Keratinocyte (primary cell): ENCODE measurements at regions not wholly inside any gene's neighbourhood (a gene's known extent, or its start where the extent isn't known, plus 50 kb on each side); places are given as distances from the start of the nearest gene placed in this dataset.
"Not testable (repeated sequence)": the region's sequence is repeated elsewhere in the genome, so short reads cannot be mapped to it uniquely, and the experiment has no call there.

ENCODE experiments used
- DNase-seq: peaks from one replicate; pipeline ENCODE4 v3.0.0-alpha.2; 2011; ENCODE audit warnings: low read depth, missing footprints, low spot score
- FAIRE-seq: peaks from 2 replicates; lab custom pipeline; 2011; peaks lifted over from hg19 to GRCh38; lab: Jason Lieb, UNC
- H2AFZ ChIP-seq: 2 replicates; pipeline ENCODE4 v1.6.0; 2012; ENCODE audit warnings: low read length, control low read depth, inconsistent platforms; ENCODE audit not compliant: control insufficient read depth
- H3K27ac ChIP-seq: 2 replicates; pipeline ENCODE4 v1.5.1; 2011; ENCODE audit warnings: low read length; ENCODE audit not compliant: control insufficient read depth, insufficient read depth
- H3K27me3 ChIP-seq: 3 replicates; pipeline ENCODE4 v1.6.0; 2011; ENCODE audit warnings: low read length; ENCODE audit not compliant: control insufficient read depth, insufficient read depth; ENCODE audit errors: extremely low read depth
- H3K36me3 ChIP-seq, 2 experiments: 2 replicates in 1 of 2; 3 replicates in 1 of 2; pipeline ENCODE4 v1.5.1; 2011; ENCODE audit warnings: low read length in 2 of 2, mild to moderate bottlenecking in 1 of 2; ENCODE audit not compliant: control insufficient read depth in 2 of 2, insufficient read depth in 2 of 2; ENCODE audit errors: extremely low read depth in 1 of 2
- H3K4me1 ChIP-seq: 3 replicates; pipeline ENCODE4 v1.5.1; 2011; ENCODE audit warnings: low read length; ENCODE audit not compliant: control insufficient read depth, insufficient read depth; ENCODE audit errors: extremely low read depth
- H3K4me2 ChIP-seq: 3 replicates; pipeline ENCODE4 v1.6.0; 2011; ENCODE audit warnings: low read depth, low read length; ENCODE audit not compliant: control insufficient read depth, insufficient read depth; ENCODE audit errors: extremely low read depth
- H3K4me3 ChIP-seq, 3 experiments: fragments of 200-600 bp in 1 of 3; sonication (generic) in 1 of 3; 2 replicates in 2 of 3; 3 replicates in 1 of 3; pipeline ENCODE4 v1.5.1; 2011 to 2016; ENCODE audit warnings: low read length in 3 of 3, mild to moderate bottlenecking in 3 of 3, control low read depth in 2 of 3, inconsistent platforms in 1 of 3, low read depth in 1 of 3, mixed read lengths in 1 of 3, mixed run types in 1 of 3, moderate library complexity in 1 of 3; ENCODE audit not compliant: control insufficient read depth in 2 of 3, insufficient read depth in 2 of 3; ENCODE audit errors: extremely low read depth in 1 of 3
- H3K79me2 ChIP-seq: 2 replicates; pipeline ENCODE4 v1.6.0; 2012; ENCODE audit warnings: low read length; ENCODE audit not compliant: control insufficient read depth, insufficient read depth
- H3K9ac ChIP-seq: 3 replicates; pipeline ENCODE4 v1.6.0; 2011; ENCODE audit warnings: low read length; ENCODE audit not compliant: control insufficient read depth, insufficient read depth; ENCODE audit errors: extremely low read depth
- H3K9me1 ChIP-seq: 3 replicates; pipeline ENCODE4 v1.6.0; 2011; ENCODE audit warnings: low read length; ENCODE audit not compliant: control insufficient read depth, insufficient read depth; ENCODE audit errors: extremely low read depth
- H3K9me3 ChIP-seq: 2 replicates; pipeline ENCODE4 v1.5.1; 2012; ENCODE audit warnings: low read depth, low read length; ENCODE audit not compliant: control insufficient read depth
- H4K20me1 ChIP-seq: 3 replicates; pipeline ENCODE4 v1.6.0; 2011; ENCODE audit warnings: low read length; ENCODE audit not compliant: control insufficient read depth, insufficient read depth; ENCODE audit errors: extremely low read depth
- CTCF ChIP-seq, 3 experiments: IDR thresholded peaks in 1 of 3; conservative IDR thresholded peaks in 1 of 3; optimal IDR thresholded peaks in 1 of 3; 2 replicates in 2 of 3; 3 replicates in 1 of 3; pipeline versions ENCODE3 to v1.5.1; 2011; ENCODE audit warnings: low read length in 3 of 3, mild to moderate bottlenecking in 3 of 3, moderate library complexity in 2 of 3, control low read depth in 1 of 3, inconsistent platforms in 1 of 3; ENCODE audit not compliant: insufficient read depth in 2 of 3; ENCODE audit errors: extremely low read depth in 1 of 3
- EZH2 ChIP-seq: IDR thresholded peaks from one replicate; pipeline ENCODE4 v1.6.1; 2012; ENCODE audit warnings: inconsistent platforms, mild to moderate bottlenecking, low read length, moderate library complexity
- dilution Hi-C: fragments of 300-500 bp; cut with MboI; formaldehyde crosslinking; loops from one replicate; pipeline ENCODE4 v1.7.0; 2020; ENCODE audit warnings: low sequenced_read_pairs; ENCODE audit not compliant: extremely low pct_ligation_motif_present

DNA sequence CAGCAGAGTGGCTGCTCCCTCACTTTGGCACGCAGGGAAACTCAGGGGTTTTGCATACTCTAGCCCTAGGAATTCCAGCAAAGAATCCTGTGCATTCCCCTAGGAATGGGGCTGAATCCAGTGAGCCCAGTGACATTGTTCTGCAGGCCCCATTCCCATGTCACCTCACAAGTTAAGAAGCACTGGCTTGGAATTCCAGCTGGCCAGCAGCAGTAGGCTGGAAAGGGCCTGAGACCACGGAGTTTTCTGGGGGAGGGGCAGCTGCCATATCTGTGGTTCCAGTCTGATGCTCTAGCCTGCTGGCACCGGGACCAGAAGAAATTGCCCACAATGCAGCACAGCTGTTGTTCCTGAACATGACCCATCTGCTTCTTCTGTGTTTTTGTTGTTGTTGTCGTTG is 217.6 kb upstream of the DMRTA1 start:
- H3K27me3 ChIP-seq = no peaks in the 10 kb centered on the region
- no peaks in the 10 kb centered on the region for H3K9me1 ChIP-seq
- FAIRE-seq (no peak), DNase-seq (no peak)
- TF ChIP-seq EZH2 (no peak), CTCF (optimal IDR thresholded peaks at IDR 0.05 in 1 of 3, IDR thresholded peaks at IDR 0.05 in 1 of 3, conservative IDR thresholded peaks at IDR 0.05 in 1 of 3; ENCODE audit: extremely low read depth in 1 of 3, insufficient read depth in 2 of 3, low read length in 3 of 3) (no peak)
- dilution Hi-C loops = loop anchor here (25.0 kb wide), 2 partner anchors 117 to 192 kb away; no protein-coding TSS in a partner anchor
- no peaks in the 10 kb centered on the region for H4K20me1 ChIP-seq
- H3K9me3 ChIP-seq = peaks cover 11% of the 10 kb centered on the region
- no peak overlapping the region for H3K4me2 ChIP-seq
- no peak overlapping the region for H2AFZ ChIP-seq
- H3K79me2 ChIP-seq = no peaks in the 10 kb centered on the region
- no peak overlapping the region for H3K27ac ChIP-seq
- H3K36me3 ChIP-seq = no peaks in the 10 kb centered on the region
- H3K4me1 ChIP-seq = no peaks in the 10 kb centered on the region
- H3K9ac ChIP-seq = no peak overlapping the region
- no peak overlapping the region for H3K4me3 ChIP-seq

DNA sequence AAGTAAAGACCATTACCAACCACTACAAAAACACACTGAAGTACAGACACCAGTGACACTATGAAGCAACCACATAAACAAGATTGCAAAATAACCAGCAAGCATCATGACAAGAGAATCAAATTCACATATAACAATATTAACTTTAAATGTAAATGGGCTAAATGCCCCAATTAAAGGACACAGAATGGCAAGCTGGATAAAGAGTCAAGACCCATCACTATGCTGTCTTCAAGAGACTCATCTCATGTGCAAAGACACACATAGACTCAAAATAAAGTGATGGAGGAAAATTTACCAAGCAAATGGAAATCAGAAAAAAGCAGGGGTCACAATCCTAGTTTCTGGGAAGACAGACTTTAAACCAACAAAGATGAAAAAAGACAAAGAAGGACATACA is 215.3 kb upstream of the DMRTA1 start:
- H4K20me1 ChIP-seq = not testable (repeated sequence)

DNA sequence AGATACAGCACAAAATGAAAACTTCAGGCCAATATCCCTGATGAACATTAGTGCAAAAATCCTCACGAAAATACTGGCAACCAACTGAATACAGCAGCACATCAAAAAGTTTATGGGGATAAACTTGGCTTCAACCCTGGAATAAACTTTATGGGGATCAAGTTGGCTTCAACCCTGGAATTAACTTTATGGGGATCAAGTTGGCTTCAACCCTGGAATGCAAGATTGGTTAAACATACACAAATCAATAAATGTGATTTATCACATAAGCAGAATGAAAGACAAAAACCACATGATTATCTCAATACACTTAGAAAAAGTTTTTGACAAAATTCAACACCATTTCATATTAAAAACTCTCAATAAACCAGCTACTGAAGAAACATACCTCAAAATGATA is 213.7 kb upstream of the DMRTA1 start:
- DNase-seq = no peak
- H3K79me2 ChIP-seq = no peaks in the 10 kb centered on the region
- no peaks in the 10 kb centered on the region for H3K36me3 ChIP-seq
- no peak overlapping the region for H3K27ac ChIP-seq
- TF ChIP-seq CTCF (optimal IDR thresholded peaks at IDR 0.05 in 1 of 3, IDR thresholded peaks at IDR 0.05 in 1 of 3, conservative IDR thresholded peaks at IDR 0.05 in 1 of 3; ENCODE audit: extremely low read depth in 1 of 3, insufficient read depth in 2 of 3, low read length in 3 of 3) = no peak
- H3K9me3 ChIP-seq = peaks cover 8% of the 10 kb centered on the region
- peak; percentile 17 for FAIRE-seq
- H4K20me1 ChIP-seq = no peaks in the 10 kb centered on the region
- H3K9ac ChIP-seq = no peak overlapping the region
- H3K4me2 ChIP-seq = no peak overlapping the region
- no peaks in the 10 kb centered on the region for H3K27me3 ChIP-seq
- H2AFZ ChIP-seq = no peak overlapping the region
- H3K4me3 ChIP-seq = no peak overlapping the region
- dilution Hi-C loops = loop anchor here (25.0 kb wide), 2 partner anchors 121 to 196 kb away; no protein-coding TSS in a partner anchor
- H3K4me1 ChIP-seq = peaks cover 9% of the 10 kb centered on the region
- H3K9me1 ChIP-seq = no peaks in the 10 kb centered on the region

More for the DNA sequence above, 215.3 kb upstream of the DMRTA1 start:
- not testable (repeated sequence) for H2AFZ ChIP-seq, H3K9me3 ChIP-seq, H3K36me3 ChIP-seq, H3K4me1 ChIP-seq, DNase-seq, H3K79me2 ChIP-seq, H3K27me3 ChIP-seq, H3K9me1 ChIP-seq, H3K27ac ChIP-seq, H3K4me2 ChIP-seq, H3K4me3 ChIP-seq, FAIRE-seq, H3K9ac ChIP-seq
- dilution Hi-C loops = loop anchor here (25.0 kb wide), 2 partner anchors 119 to 194 kb away; no protein-coding TSS in a partner anchor
